Adrenal gland (tissue), 5 donors: ENCODE measurements at regions not wholly inside any gene's neighbourhood (a gene's known extent, or its start where the extent isn't known, plus 50 kb on each side); places are given as distances from the start of the nearest gene placed in this dataset.

Experiments
- POLR2A ChIP-seq, 2 donors: fragments of 450-650 bp; IDR thresholded peaks; one replicate each; pipeline ENCODE4 v1.6.1; 2017; ENCODE audit warnings: antibody characterized with exemption in 2 of 2, mild to moderate bottlenecking in 2 of 2, moderate library complexity in 1 of 2
- TF ChIP-seq, protein P1 (sequence below), 6 experiments: fragments of 450-650 bp in 4 of 6; fragments of 200-600 bp in 2 of 6; sonication (generic) in 1 of 6; IDR thresholded peaks; 1 replicate in 5 of 6; 2 replicates in 1 of 6; pipeline versions ENCODE4 v1.5.1 to v1.8.0; 2016 to 2021; ENCODE audit warnings: antibody characterized with exemption in 6 of 6, mild to moderate bottlenecking in 2 of 6, moderate library complexity in 1 of 6
- donor health status: DM: no; HTN: no; CAD: no.

- no peak for TF ChIP-seq POLR2A (IDR thresholded peaks at IDR 0.05)
- TF ChIP-seq, protein P1, sequence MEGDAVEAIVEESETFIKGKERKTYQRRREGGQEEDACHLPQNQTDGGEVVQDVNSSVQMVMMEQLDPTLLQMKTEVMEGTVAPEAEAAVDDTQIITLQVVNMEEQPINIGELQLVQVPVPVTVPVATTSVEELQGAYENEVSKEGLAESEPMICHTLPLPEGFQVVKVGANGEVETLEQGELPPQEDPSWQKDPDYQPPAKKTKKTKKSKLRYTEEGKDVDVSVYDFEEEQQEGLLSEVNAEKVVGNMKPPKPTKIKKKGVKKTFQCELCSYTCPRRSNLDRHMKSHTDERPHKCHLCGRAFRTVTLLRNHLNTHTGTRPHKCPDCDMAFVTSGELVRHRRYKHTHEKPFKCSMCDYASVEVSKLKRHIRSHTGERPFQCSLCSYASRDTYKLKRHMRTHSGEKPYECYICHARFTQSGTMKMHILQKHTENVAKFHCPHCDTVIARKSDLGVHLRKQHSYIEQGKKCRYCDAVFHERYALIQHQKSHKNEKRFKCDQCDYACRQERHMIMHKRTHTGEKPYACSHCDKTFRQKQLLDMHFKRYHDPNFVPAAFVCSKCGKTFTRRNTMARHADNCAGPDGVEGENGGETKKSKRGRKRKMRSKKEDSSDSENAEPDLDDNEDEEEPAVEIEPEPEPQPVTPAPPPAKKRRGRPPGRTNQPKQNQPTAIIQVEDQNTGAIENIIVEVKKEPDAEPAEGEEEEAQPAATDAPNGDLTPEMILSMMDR (IDR thresholded peaks at IDR 0.05), result no peak
Observed at GRCh38 chr12:93316623-93316971, 61.1 kb upstream of the NUDT4 start.
